Endodermal cell (in vitro differentiated cells): ENCODE measurements at regions not wholly inside any gene's neighbourhood (a gene's known extent, or its start where the extent isn't known, plus 50 kb on each side); places are given as distances from the start of the nearest gene placed in this dataset.
A peak's percentile ranks its signal among the peaks of the same experiment; 100 is the strongest.
"Not testable (repeated sequence)": the region's sequence is repeated elsewhere in the genome, so short reads cannot be mapped to it uniquely, and the experiment has no call there.

Experiments used
- DNase-seq: peaks from one replicate; pipeline ENCODE4 v3.0.0-alpha.2; 2017
- H3K27ac ChIP-seq: 2 replicates; pipeline ENCODE4 v1.5.1; 2013; ENCODE audit warnings: mild to moderate bottlenecking, low read depth, low read length, moderate library complexity
- H3K27me3 ChIP-seq: 2 replicates; pipeline ENCODE4 v1.6.1; 2013; ENCODE audit warnings: mild to moderate bottlenecking, low read length, moderate library complexity; ENCODE audit not compliant: insufficient read depth, control insufficient read depth, poor library complexity, severe bottlenecking
- H3K36me3 ChIP-seq: 2 replicates; pipeline ENCODE4 v1.7.0; 2013; ENCODE audit warnings: mild to moderate bottlenecking, low read length, moderate library complexity; ENCODE audit not compliant: control insufficient read depth, insufficient read depth
- H3K4me1 ChIP-seq: one replicate; pipeline ENCODE4 v1.7.0; 2013; ENCODE audit warnings: low read length; ENCODE audit not compliant: control insufficient read depth, insufficient read depth
- H3K4me3 ChIP-seq: 2 replicates; pipeline ENCODE4 v1.5.1; 2013; ENCODE audit warnings: mild to moderate bottlenecking, low read length, moderate library complexity
- H3K9ac ChIP-seq: 2 replicates; pipeline ENCODE4 v1.6.1; 2013; ENCODE audit warnings: mild to moderate bottlenecking, low read length, moderate library complexity; ENCODE audit not compliant: poor library complexity, severe bottlenecking; ENCODE audit errors: extremely low read depth
- H3K9me3 ChIP-seq: 2 replicates; pipeline ENCODE4 v1.6.1; 2013; ENCODE audit warnings: mild to moderate bottlenecking, low read length, moderate library complexity; ENCODE audit not compliant: control insufficient read depth
- H3K27ac Mint-ChIP-seq: 2 replicates; pipeline ENCODE4 v1.8.0; 2020; ENCODE audit warnings: mixed read lengths
- H3K27me3 Mint-ChIP-seq: 2 replicates; pipeline ENCODE4 v1.8.0; 2021; ENCODE audit warnings: mild to moderate bottlenecking, mixed read lengths; ENCODE audit not compliant: insufficient read depth
- H3K36me3 Mint-ChIP-seq: 2 replicates; pipeline ENCODE4 v1.8.0; 2020; ENCODE audit warnings: low read depth, mixed read lengths
- H3K4me1 Mint-ChIP-seq: 2 replicates; pipeline ENCODE4 v1.8.0; 2020; ENCODE audit warnings: mixed read lengths
- H3K4me3 Mint-ChIP-seq: 2 replicates; pipeline ENCODE4 v1.8.0; 2020; ENCODE audit warnings: mild to moderate bottlenecking, moderate library complexity, mixed read lengths
- H3K9me3 Mint-ChIP-seq: 2 replicates; pipeline ENCODE4 v1.8.0; 2020; ENCODE audit warnings: mild to moderate bottlenecking, mixed read lengths
- WGBS, 2 experiments: methylation state at CpG; one replicate each; pipeline versions ENCODE4 v1.1.5 to v1.1.7; 2013; ENCODE audit warnings: missing lambda C conversion rate in 2 of 2, mixed read lengths in 1 of 2; ENCODE audit not compliant: insufficient coverage in 1 of 2, insufficient read length in 1 of 2; 5-methylcytosine and 5-hydroxymethylcytosine counted together
- TF ChIP-seq, protein P1 (sequence below): fragments of 200-600 bp; sonication (generic); conservative IDR thresholded peaks from 2 replicates; pipeline ENCODE4 v1.5.0; 2021; ENCODE audit warnings: antibody characterized with exemption, mild to moderate bottlenecking

DNA sequence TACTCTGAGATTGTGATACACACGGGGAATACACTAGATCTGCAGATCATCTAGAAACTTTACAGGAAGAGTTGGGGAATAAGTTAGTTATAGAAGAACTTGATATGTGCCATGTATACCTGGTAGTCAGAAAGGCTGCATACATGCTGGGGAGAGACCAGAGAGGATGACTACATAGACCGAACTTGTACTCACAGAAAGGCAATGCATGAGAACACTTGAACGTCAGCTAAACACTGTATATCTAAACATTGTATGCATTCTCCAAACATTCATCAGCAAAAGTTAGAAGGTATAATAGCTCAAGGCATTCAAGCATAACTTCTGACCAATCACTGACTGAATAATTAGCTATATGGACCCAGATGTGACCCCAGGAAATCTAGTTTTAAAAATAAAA lies 78.0 kb upstream of the PDHA2 start:
- Mint-ChIP-seq H3K4me3 (no peak overlapping the region), H3K9me3 (peaks cover 5% of the 10 kb centered on the region), H3K27ac (no peak overlapping the region), H3K27me3 (no peaks in the 10 kb centered on the region), H3K4me1 (peaks cover 17% of the 10 kb centered on the region), H3K36me3 (no peaks in the 10 kb centered on the region)
- TF ChIP-seq, protein P1, sequence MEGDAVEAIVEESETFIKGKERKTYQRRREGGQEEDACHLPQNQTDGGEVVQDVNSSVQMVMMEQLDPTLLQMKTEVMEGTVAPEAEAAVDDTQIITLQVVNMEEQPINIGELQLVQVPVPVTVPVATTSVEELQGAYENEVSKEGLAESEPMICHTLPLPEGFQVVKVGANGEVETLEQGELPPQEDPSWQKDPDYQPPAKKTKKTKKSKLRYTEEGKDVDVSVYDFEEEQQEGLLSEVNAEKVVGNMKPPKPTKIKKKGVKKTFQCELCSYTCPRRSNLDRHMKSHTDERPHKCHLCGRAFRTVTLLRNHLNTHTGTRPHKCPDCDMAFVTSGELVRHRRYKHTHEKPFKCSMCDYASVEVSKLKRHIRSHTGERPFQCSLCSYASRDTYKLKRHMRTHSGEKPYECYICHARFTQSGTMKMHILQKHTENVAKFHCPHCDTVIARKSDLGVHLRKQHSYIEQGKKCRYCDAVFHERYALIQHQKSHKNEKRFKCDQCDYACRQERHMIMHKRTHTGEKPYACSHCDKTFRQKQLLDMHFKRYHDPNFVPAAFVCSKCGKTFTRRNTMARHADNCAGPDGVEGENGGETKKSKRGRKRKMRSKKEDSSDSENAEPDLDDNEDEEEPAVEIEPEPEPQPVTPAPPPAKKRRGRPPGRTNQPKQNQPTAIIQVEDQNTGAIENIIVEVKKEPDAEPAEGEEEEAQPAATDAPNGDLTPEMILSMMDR, result no peak
- Histone ChIP-seq H3K4me3 (peak overlapping the region; percentile 16), H3K4me1 (peaks cover 17% of the 10 kb centered on the region), H3K9ac (no peak overlapping the region), H3K27me3 (no peaks in the 10 kb centered on the region), H3K27ac (no peak overlapping the region), H3K36me3 (no peaks in the 10 kb centered on the region), H3K9me3 (no peaks in the 10 kb centered on the region)
- no peak for DNase-seq
- WGBS, 2 experiments, result 95% methylated on average over 1 to 3 of the region's 3 CpGs

DNA sequence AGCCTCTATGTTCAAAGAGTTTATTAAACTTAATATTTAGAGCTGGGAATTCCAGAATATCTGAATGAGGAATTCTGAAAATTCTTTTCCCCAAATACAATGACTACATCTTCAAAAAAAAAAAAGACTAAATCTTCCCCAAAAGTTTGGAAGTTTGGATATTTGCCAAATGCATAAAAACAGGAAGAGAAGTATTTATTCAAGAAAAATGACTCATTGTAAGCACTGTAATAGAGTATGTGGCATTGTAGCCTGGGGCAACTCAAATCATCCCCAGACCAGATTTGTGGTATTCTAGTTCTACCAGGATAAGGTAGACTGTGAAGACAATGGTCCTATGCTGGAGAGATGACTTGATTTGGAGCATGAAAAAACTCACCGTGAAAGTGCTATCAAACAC lies 78.5 kb upstream of the PDHA2 start:
- no peak for DNase-seq
- Histone ChIP-seq H3K4me1 (peaks cover 17% of the 10 kb centered on the region), H3K27me3 (no peaks in the 10 kb centered on the region), H3K27ac (no peak overlapping the region), H3K9me3 (no peaks in the 10 kb centered on the region), H3K36me3 (no peaks in the 10 kb centered on the region), H3K9ac (no peak overlapping the region), H3K4me3 (peak overlapping the region; percentile 16)
- TF ChIP-seq, protein P1, result no peak
- 90 to 100% methylated on average over 1 of the region's 1 CpG for WGBS, 2 experiments
- H3K4me3 Mint-ChIP-seq, result no peak overlapping the region
- no peaks in the 10 kb centered on the region for H3K36me3 Mint-ChIP-seq
- H3K27me3 Mint-ChIP-seq, result no peaks in the 10 kb centered on the region
- H3K4me1 Mint-ChIP-seq, result peaks cover 21% of the 10 kb centered on the region
- no peak overlapping the region for H3K27ac Mint-ChIP-seq
- H3K9me3 Mint-ChIP-seq, result peaks cover 5% of the 10 kb centered on the region

DNA sequence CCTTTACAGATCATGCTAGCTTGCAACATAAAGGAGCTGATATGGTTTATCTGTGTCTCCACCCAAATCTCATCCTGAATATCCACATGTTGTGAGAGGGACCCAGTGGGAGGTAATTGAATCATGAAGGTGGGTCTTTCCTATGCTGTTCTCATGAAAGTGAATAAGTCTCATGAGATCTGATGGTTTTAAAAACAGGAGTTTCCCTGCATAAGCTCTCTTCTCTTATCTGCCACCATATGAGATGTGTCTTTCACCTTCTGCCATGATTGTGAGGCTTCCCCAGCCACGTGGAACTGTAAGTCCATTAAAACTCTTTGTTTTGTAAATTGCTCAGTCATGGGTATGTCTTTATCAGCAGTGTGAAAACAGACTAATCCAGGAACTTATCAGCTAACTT lies 79.2 kb upstream of the PDHA2 start:
- not testable (repeated sequence) for H3K36me3 Mint-ChIP-seq, H3K9me3 Mint-ChIP-seq, H3K4me3 ChIP-seq, H3K36me3 ChIP-seq, H3K9ac ChIP-seq, H3K4me3 Mint-ChIP-seq, H3K27me3 ChIP-seq, H3K27ac ChIP-seq, H3K9me3 ChIP-seq, H3K27me3 Mint-ChIP-seq
- Mint-ChIP-seq H3K4me1 (peaks cover 25% of the 10 kb centered on the region), H3K27ac (peak overlapping the region; percentile 81)
- peak; percentile 53 for DNase-seq
- 0% methylated on average over 1 of the region's 1 CpG for WGBS, 2 experiments
- H3K4me1 ChIP-seq, result peaks cover 17% of the 10 kb centered on the region

DNA sequence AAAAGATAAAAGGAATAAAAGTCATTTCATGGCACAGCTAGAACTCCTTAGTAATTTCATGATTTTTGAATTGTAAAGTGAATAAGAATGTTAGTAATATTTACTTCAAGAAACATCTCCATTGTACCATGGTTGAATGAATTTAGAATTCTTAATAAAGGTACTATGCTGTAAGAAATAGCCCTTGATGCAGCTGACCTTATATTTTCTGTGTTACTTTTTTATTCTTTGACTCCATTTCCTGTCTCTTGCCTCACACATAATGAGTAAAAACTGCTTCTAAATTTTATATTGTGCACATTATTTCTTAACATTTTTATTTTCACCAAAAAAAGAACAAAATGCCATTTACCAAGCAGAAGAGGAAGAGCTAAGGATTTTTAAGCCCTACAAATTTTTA lies 81.9 kb upstream of the PDHA2 start:
- H3K4me3 Mint-ChIP-seq, result no peak overlapping the region
- H3K27me3 Mint-ChIP-seq, result no peaks in the 10 kb centered on the region
- no peaks in the 10 kb centered on the region for H3K36me3 Mint-ChIP-seq
- peaks cover 4% of the 10 kb centered on the region for H3K9me3 Mint-ChIP-seq
- peaks cover 25% of the 10 kb centered on the region for H3K4me1 Mint-ChIP-seq
- peaks cover 13% of the 10 kb centered on the region for H3K4me1 ChIP-seq
- H3K27ac ChIP-seq, result no peak overlapping the region
- TF ChIP-seq, protein P1, result no peak
- no peaks in the 10 kb centered on the region for H3K9me3 ChIP-seq
- H3K36me3 ChIP-seq, result no peaks in the 10 kb centered on the region
- no peak overlapping the region for H3K9ac ChIP-seq
- H3K27ac Mint-ChIP-seq, result no peak overlapping the region
- DNase-seq, result no peak
- H3K4me3 ChIP-seq, result no peak overlapping the region
- H3K27me3 ChIP-seq, result no peaks in the 10 kb centered on the region
